Mucosa of descending colon (tissue), 3 donors: ENCODE measurements at regions not wholly inside any gene's neighbourhood (a gene's known extent, or its start where the extent isn't known, plus 50 kb on each side); places are given as distances from the start of the nearest gene placed in this dataset.

ENCODE experiments used
- ATAC-seq: fragments of 200-7000 bp; cut with Tn5 transposase; one replicate; pipeline ENCODE4 v1.9.1; 2020; ENCODE audit warnings: mild to moderate bottlenecking, moderate library complexity
- DNase-seq, 3 donors: peaks; one replicate each; pipeline ENCODE4 v3.0.0-alpha.2; 2020
- H3K36me3 ChIP-seq: fragments of 200-600 bp; one replicate; pipeline ENCODE4 v1.8.0; 2021; ENCODE audit warnings: low read depth, mild to moderate bottlenecking
- H3K4me1 ChIP-seq: fragments of 200-600 bp; one replicate; pipeline ENCODE4 v1.8.0; 2021; ENCODE audit warnings: low read depth, mild to moderate bottlenecking
- H3K4me3 ChIP-seq: fragments of 200-600 bp; one replicate; pipeline ENCODE4 v1.8.0; 2021; ENCODE audit warnings: mild to moderate bottlenecking
- H3K9me3 ChIP-seq: fragments of 200-600 bp; one replicate; pipeline ENCODE4 v1.8.0; 2021; ENCODE audit warnings: mild to moderate bottlenecking
- intact Hi-C, 2 donors: fragments of 100-400 bp; cut with DNase I in 1 of 2; cut with micrococcal nuclease in 1 of 2; formaldehyde crosslinking; loops; one replicate each; pipeline versions ENCODE4 v1.11.0 to v1.11.1; 2022; cut with DNase I, micrococcal nuclease
- TF ChIP-seq, protein P1 (sequence below): fragments of 200-600 bp; IDR thresholded peaks from one replicate; pipeline ENCODE4 v1.8.0; 2022; ENCODE audit warnings: antibody characterized with exemption, mild to moderate bottlenecking
- donor health status: DM: no; HTN: no; CAD: no; lungs with moderate emphysema.
- donor health status: DM: no; HTN: no; CAD: no.
- donor health status: DM: no; HTN: yes; CAD: no.

DNA sequence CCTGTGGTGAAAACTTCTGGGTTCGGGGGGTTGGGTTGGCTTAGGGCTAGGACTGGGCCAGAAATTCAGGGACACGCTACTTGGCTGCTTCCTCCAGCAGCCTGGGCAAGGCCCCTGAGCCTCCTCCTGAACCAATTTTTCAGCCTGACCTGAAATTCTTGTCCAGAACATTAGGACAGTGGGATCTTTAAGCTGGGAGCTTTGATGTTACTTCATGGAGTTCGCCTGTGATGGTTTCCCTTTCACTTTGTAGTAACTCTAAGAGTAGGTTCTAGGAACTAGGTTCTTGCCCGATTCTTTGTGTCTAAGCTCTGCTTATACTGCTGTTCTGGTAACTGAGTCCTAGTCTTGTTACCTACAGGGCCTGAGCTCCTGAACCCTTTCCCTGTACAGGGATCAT lies 75.3 kb downstream of the S1PR1 start:
- ATAC-seq: no peak
- Histone ChIP-seq H3K4me1 (peaks cover 9% of the 10 kb centered on the region), H3K4me3 (no peak overlapping the region), H3K9me3 (no peaks in the 10 kb centered on the region), H3K36me3 (no peaks in the 10 kb centered on the region)
- intact Hi-C loops: no loop called here
- TF ChIP-seq, protein P1, sequence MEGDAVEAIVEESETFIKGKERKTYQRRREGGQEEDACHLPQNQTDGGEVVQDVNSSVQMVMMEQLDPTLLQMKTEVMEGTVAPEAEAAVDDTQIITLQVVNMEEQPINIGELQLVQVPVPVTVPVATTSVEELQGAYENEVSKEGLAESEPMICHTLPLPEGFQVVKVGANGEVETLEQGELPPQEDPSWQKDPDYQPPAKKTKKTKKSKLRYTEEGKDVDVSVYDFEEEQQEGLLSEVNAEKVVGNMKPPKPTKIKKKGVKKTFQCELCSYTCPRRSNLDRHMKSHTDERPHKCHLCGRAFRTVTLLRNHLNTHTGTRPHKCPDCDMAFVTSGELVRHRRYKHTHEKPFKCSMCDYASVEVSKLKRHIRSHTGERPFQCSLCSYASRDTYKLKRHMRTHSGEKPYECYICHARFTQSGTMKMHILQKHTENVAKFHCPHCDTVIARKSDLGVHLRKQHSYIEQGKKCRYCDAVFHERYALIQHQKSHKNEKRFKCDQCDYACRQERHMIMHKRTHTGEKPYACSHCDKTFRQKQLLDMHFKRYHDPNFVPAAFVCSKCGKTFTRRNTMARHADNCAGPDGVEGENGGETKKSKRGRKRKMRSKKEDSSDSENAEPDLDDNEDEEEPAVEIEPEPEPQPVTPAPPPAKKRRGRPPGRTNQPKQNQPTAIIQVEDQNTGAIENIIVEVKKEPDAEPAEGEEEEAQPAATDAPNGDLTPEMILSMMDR: no peak
- DNase-seq: no peak

DNA sequence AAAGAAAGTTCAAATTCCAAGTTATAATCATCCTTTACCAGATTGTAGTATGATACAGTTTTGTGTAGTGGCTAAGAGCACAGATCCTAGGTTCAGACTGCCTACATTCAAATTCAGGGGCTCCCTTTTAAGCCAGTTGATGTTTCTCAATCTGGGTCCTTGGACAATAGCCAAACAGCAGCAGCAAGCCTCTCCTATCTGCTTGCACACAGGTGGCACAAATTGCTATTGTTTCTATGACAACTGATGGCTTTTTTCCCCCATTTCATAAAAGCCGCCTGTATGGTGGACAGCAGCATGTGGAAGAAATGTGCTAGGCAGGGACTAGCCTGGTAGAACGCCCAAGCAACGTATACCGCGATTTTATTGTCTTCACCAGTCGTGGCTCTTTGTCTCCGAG lies 76.5 kb downstream of the S1PR1 start:
- no peak for ATAC-seq
- Histone ChIP-seq H3K4me1 (peaks cover 9% of the 10 kb centered on the region), H3K9me3 (no peaks in the 10 kb centered on the region), H3K4me3 (no peak overlapping the region), H3K36me3 (no peaks in the 10 kb centered on the region)
- intact Hi-C loops: no loop called here
- DNase-seq: no peak
- TF ChIP-seq, protein P1: no peak

GRCh38 chr1:101314244-101314643 lies 77.4 kb downstream of the S1PR1 start:
- Histone ChIP-seq H3K4me3 (no peak overlapping the region), H3K9me3 (no peaks in the 10 kb centered on the region), H3K4me1 (peaks cover 6% of the 10 kb centered on the region), H3K36me3 (no peaks in the 10 kb centered on the region)
- intact Hi-C loops: no loop called here
- no peak for DNase-seq
- TF ChIP-seq, protein P1: no peak
- no peak for ATAC-seq

- TF ChIP-seq, protein P1: no peak
- intact Hi-C loops: no loop called here
- DNase-seq: no peak
Observed at GRCh38 chr1:101316256-101316655, 79.4 kb downstream of the S1PR1 start.

DNA sequence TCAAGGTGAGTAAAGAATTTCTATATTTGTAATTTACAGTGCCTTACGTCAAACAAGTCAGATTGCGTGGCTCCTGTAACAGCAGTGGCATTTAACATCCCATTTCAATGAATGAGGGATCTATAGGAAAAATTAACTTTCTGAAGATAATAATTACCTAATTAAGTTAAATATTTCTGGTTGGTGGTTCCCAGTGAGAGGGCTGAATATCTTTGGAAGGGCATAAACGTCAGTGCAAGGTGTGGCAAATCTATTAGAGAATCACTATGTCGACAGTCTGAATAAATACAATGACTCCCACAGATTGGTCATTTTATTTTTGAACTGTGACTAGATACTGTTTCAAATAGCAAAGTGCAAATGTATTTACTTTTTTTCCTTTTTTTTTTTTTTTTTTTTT lies 80.0 kb downstream of the S1PR1 start:
- Histone ChIP-seq H3K36me3 (no peaks in the 10 kb centered on the region), H3K4me1 (no peaks in the 10 kb centered on the region), H3K4me3 (no peak overlapping the region), H3K9me3 (no peaks in the 10 kb centered on the region)
- ATAC-seq (no peak), DNase-seq (no peak)
- TF ChIP-seq, protein P1: no peak
- intact Hi-C loops: no loop called here

More at GRCh38 chr1:101316256-101316655, 79.4 kb downstream of the S1PR1 start:
- no peak overlapping the region for H3K4me3 ChIP-seq
- H3K4me1 ChIP-seq: no peaks in the 10 kb centered on the region
- no peaks in the 10 kb centered on the region for H3K36me3 ChIP-seq
- ATAC-seq: no peak
- H3K9me3 ChIP-seq: no peaks in the 10 kb centered on the region

DNA sequence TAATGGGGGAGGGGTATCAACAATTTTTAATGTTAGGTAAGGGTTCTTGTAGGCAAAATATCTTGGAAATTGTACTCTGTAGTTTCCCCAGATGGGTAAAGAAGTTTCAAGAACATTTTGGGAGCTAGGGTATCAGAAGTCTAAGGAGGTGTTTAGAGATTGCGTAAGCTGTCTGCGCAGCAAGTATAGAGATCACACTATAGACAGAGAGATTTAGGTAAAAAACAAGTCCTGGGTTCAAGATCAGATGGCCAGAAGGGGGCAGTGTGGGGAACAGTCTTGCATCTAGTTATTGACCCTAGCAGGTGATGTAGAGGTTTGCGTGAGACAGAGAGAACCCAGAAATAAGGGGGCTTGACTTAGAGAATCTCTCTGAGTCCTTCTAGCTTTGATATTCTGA lies 80.8 kb downstream of the S1PR1 start:
- no peak for DNase-seq
- no peaks in the 10 kb centered on the region for H3K4me1 ChIP-seq
- intact Hi-C loops: no loop called here
- no peaks in the 10 kb centered on the region for H3K36me3 ChIP-seq
- no peak overlapping the region for H3K4me3 ChIP-seq
- no peak for ATAC-seq
- H3K9me3 ChIP-seq: no peaks in the 10 kb centered on the region
- TF ChIP-seq, protein P1: no peak
